NCI-H524 (cell line): ENCODE measurements at regions not wholly inside any gene's neighbourhood (a gene's known extent, or its start where the extent isn't known, plus 50 kb on each side); places are given as distances from the start of the nearest gene placed in this dataset.
"Not testable (repeated sequence)": the region's sequence is repeated elsewhere in the genome, so short reads cannot be mapped to it uniquely, and the experiment has no call there.

Source experiments
- DNase-seq, 2 experiments: peaks; one replicate each; lab custom pipeline; 2025; lab: John Stamatoyannopoulos, UW

GRCh38 chr16:76970745-76971099 is 220.3 kb upstream of the MON1B start:
- DNase-seq = no peak

GRCh38 chr16:76976101-76976500 is 214.9 kb upstream of the MON1B start:
- no peak for DNase-seq

- DNase-seq = no peak
Observed at GRCh38 chr16:76976756-76977155, 214.2 kb upstream of the MON1B start.

GRCh38 chr16:76984196-76984595 is 206.8 kb upstream of the MON1B start:
- no peak for DNase-seq

GRCh38 chr16:76985392-76986045 is 205.5 kb upstream of the MON1B start:
- DNase-seq = no peak

GRCh38 chr16:76988526-76988925 is 202.5 kb upstream of the MON1B start:
- DNase-seq = no peak

GRCh38 chr16:77002644-77003043 is 188.3 kb upstream of the MON1B start:
- no peak for DNase-seq

GRCh38 chr16:77009453-77009852 is 181.5 kb upstream of the MON1B start:
- DNase-seq = no peak

- no peak for DNase-seq
Observed at GRCh38 chr16:77014441-77014840, 176.5 kb upstream of the MON1B start.

GRCh38 chr16:77030600-77030999 is 160.4 kb upstream of the MON1B start:
- no peak for DNase-seq

- no peak for DNase-seq
Observed at GRCh38 chr16:77033516-77033915, 157.5 kb upstream of the MON1B start.

GRCh38 chr16:77035361-77035760 is 155.6 kb upstream of the MON1B start:
- DNase-seq = no peak

GRCh38 chr16:77037696-77038347 is 153.2 kb upstream of the MON1B start:
- DNase-seq = no peak

- DNase-seq = no peak
Observed at GRCh38 chr16:77041468-77041867, 149.5 kb upstream of the MON1B start.

- peak; percentile 48 to 73 for DNase-seq
Observed at GRCh38 chr16:77043076-77043475, 147.9 kb upstream of the MON1B start.

- no peak for DNase-seq
Observed at GRCh38 chr16:77046206-77046605, 144.8 kb upstream of the MON1B start.

GRCh38 chr16:77048085-77048484 is 142.9 kb upstream of the MON1B start:
- no peak for DNase-seq

- peak in 1 of 2 experiments; percentile 30 for DNase-seq
Observed at GRCh38 chr16:77049577-77049976, 141.4 kb upstream of the MON1B start.

- DNase-seq = not testable (repeated sequence)
Observed at GRCh38 chr16:77056597-77056996, 134.4 kb upstream of the MON1B start.

- peak in 1 of 2 experiments; percentile 29 for DNase-seq
Observed at GRCh38 chr16:77057161-77057774, 133.7 kb upstream of the MON1B start.

- DNase-seq = no peak
Observed at GRCh38 chr16:77059446-77059845, 131.5 kb upstream of the MON1B start.

- no peak for DNase-seq
Observed at GRCh38 chr16:77060614-77061013, 130.4 kb upstream of the MON1B start.

GRCh38 chr16:77062878-77063675 is 127.9 kb upstream of the MON1B start:
- DNase-seq = no peak
